Epithelial cell of proximal tubule (primary cell): ENCODE measurements at regions not wholly inside any gene's neighbourhood (a gene's known extent, or its start where the extent isn't known, plus 50 kb on each side); places are given as distances from the start of the nearest gene placed in this dataset.
"Not testable (repeated sequence)": the region's sequence is repeated elsewhere in the genome, so short reads cannot be mapped to it uniquely, and the experiment has no call there.

ENCODE experiments used
- DNase-seq: peaks from one replicate; pipeline ENCODE4 v3.0.0-alpha.2; 2011; ENCODE audit warnings: low read depth
- H3K4me3 ChIP-seq: 2 replicates; pipeline ENCODE4 v1.5.1; 2011; ENCODE audit warnings: low read depth, mild to moderate bottlenecking, low read length
- TF ChIP-seq, protein P1 (sequence below): conservative IDR thresholded peaks from 2 replicates; pipeline ENCODE4 v1.5.1; 2012; ENCODE audit warnings: low read depth, mild to moderate bottlenecking, low read length

DNA sequence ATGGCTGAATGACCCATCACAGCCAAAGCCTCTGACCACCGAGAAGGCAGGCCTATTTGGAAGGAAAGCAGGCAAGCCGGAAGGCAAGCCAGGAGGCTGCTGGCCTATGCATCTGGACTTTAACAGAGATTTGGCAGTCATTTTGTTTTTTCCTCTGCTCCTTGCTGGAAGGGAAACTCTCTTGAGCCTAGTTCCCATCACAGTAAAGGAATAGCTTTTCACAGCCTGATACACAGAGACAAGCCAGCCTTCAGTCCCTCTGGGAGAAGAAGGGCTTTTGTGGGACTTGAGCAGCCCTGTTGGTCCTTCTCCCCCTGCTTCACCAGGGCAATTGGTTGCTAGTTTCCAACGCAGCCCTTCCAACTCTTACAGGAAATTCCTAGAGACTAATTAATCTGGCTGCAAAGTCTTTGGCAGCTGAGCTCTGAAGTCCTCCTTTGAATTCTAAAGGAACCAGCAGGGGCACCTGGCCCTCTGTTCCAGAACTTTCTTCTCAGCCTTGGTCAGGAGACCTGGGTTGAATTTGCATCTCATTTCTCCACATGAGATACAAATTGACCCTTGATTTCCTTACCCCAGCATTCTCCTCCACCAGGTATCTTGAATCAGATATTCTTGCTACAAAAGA lies 157.3 kb upstream of the EPB41L4A start:
- no peak overlapping the region for H3K4me3 ChIP-seq
- DNase-seq = no peak
- TF ChIP-seq, protein P1, sequence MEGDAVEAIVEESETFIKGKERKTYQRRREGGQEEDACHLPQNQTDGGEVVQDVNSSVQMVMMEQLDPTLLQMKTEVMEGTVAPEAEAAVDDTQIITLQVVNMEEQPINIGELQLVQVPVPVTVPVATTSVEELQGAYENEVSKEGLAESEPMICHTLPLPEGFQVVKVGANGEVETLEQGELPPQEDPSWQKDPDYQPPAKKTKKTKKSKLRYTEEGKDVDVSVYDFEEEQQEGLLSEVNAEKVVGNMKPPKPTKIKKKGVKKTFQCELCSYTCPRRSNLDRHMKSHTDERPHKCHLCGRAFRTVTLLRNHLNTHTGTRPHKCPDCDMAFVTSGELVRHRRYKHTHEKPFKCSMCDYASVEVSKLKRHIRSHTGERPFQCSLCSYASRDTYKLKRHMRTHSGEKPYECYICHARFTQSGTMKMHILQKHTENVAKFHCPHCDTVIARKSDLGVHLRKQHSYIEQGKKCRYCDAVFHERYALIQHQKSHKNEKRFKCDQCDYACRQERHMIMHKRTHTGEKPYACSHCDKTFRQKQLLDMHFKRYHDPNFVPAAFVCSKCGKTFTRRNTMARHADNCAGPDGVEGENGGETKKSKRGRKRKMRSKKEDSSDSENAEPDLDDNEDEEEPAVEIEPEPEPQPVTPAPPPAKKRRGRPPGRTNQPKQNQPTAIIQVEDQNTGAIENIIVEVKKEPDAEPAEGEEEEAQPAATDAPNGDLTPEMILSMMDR = no peak

- TF ChIP-seq, protein P1 = no peak
- DNase-seq = no peak
- no peak overlapping the region for H3K4me3 ChIP-seq
These were observed 158.0 kb upstream of the APC start for GRCh38 chr5:112579599-112580170.

- TF ChIP-seq, protein P1 = no peak
- no peak overlapping the region for H3K4me3 ChIP-seq
- no peak for DNase-seq
These were observed 155.8 kb upstream of the APC start for GRCh38 chr5:112581811-112582320.

DNA sequence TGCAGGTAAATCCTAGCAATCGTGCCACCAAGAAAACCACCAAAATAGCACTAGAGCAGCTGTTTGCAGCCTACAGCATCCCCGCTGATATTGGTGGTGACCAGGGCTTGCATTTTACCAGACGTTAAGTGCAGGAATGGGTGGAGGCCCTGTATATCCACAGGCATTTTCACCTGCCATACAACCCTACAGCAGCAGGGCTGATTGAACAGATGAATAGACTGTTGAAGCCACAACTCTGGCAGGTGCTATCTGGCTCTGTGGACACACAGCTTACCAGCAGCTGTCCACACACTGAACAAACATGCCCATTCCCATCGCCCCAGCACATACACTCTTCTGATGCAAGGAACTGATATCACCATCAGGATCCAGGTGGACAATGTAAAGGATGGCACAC lies 154.5 kb upstream of the APC start:
- DNase-seq = no peak
- no peak overlapping the region for H3K4me3 ChIP-seq
- TF ChIP-seq, protein P1 = no peak

DNA sequence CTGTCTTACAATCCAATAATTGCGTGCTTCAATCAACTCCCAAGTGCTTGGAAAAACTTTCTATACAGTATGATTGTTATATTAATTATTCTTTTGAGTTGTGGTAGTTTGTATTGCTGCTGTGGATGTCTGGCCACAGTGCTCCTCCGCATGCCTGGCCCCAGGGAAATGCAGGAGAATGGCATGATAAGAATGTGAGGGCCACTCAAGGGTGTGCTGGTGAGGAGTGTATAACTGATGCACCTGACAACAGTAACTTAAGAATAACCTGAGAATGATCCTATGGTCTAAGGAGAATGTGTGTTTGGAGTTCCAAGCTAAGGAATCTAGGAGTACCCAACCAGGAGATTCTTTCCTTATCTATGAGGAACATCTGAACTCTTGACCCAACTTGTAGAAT lies 152.9 kb upstream of the APC start:
- TF ChIP-seq, protein P1 = no peak
- no peak overlapping the region for H3K4me3 ChIP-seq
- no peak for DNase-seq

DNA sequence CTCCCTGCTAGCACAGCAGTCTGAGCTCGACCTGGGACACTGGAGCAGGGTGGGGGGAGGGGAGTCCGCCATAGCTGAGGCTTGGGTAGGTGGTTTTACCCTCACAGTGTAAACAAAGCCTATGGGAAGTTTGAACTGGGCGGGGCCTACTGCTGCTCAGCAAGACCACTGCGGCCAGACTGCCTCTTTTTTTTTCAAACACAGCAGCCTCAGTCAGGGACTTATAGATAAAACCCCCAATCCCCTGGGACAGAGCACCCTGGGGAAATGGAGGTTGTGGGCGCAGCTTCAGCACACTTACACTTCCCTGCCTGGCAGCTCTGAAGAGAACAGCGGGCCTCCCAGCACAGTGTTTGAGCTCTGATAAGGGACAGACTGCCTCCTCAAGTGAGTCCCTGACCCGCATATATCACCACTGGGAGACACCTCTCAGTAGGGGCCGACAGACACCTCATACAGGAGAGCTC lies 151.1 kb upstream of the APC start:
- DNase-seq = no peak
- H3K4me3 ChIP-seq = no peak overlapping the region
- TF ChIP-seq, protein P1 = no peak

GRCh38 chr5:112590858-112591257 lies 146.8 kb upstream of the APC start:
- DNase-seq, H3K4me3 ChIP-seq: not testable (repeated sequence)
